ENCODE measurements at regions not wholly inside any gene's neighbourhood (a gene's known extent, or its start where the extent isn't known, plus 50 kb on each side); places are given as distances from the start of the nearest gene placed in this dataset.

DNA sequence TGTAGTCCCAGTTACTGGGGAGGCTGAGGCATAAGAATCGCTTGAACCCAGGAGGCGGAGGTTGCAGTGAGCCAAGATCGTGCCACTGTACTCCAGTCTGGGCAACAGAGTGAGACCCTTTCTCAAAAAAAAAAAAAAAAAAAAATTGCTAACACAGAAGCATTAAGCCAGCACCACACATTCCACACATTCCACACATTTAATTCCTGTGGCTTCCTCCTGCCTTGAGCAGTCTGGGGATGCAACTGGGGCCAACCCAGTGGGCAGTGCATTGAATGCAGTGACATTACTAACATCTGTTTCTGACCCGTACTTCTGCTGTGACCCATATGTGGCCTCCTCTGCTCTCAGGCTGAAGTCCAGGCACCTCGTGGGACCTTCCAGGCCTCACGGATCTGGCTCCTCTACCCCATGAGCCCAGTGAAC lies 107.0 kb downstream of the BCL2L11 start:
- TF ChIP-seq, protein P1, sequence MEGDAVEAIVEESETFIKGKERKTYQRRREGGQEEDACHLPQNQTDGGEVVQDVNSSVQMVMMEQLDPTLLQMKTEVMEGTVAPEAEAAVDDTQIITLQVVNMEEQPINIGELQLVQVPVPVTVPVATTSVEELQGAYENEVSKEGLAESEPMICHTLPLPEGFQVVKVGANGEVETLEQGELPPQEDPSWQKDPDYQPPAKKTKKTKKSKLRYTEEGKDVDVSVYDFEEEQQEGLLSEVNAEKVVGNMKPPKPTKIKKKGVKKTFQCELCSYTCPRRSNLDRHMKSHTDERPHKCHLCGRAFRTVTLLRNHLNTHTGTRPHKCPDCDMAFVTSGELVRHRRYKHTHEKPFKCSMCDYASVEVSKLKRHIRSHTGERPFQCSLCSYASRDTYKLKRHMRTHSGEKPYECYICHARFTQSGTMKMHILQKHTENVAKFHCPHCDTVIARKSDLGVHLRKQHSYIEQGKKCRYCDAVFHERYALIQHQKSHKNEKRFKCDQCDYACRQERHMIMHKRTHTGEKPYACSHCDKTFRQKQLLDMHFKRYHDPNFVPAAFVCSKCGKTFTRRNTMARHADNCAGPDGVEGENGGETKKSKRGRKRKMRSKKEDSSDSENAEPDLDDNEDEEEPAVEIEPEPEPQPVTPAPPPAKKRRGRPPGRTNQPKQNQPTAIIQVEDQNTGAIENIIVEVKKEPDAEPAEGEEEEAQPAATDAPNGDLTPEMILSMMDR (IDR thresholded peaks at IDR 0.05) = no peak
- TF ChIP-seq EZH2 (IDR thresholded peaks at IDR 0.05) = no peak

Measured in neural progenitor cell (in vitro differentiated cells).